ENCODE measurements at regions not wholly inside any gene's neighbourhood (a gene's known extent, or its start where the extent isn't known, plus 50 kb on each side); places are given as distances from the start of the nearest gene placed in this dataset.

- ATAC-seq (ENCODE audit: low read depth in 2 of 2): no peak
- Mint-ChIP-seq H3K9me3 (peaks cover 0 to 16% (median 9%) of the 10 kb centered on the region in 7 donors), H3K36me3 (peaks cover 5 to 8% of the 10 kb centered on the region in 2 donors)
These were observed 517.7 kb downstream of the DIRAS2 start for GRCh38 chr9:90124961-90125360.

GRCh38 chr9:90127923-90128322, 514.7 kb downstream of the DIRAS2 start:
- H3K36me3 Mint-ChIP-seq: peaks cover 5 to 8% of the 10 kb centered on the region in 2 donors
- no peak overlapping the region for H3K4me3 Mint-ChIP-seq
- H3K27me3 Mint-ChIP-seq: peaks cover 27 to 39% (median 36%) of the 10 kb centered on the region in 3 donors
- DNase-seq (no peak), ATAC-seq (ENCODE audit: low read depth in 2 of 2) (no peak)
- H3K27ac Mint-ChIP-seq: no peak overlapping the region
- no peaks in the 10 kb centered on the region for H3K4me1 Mint-ChIP-seq
- H3K9me3 Mint-ChIP-seq: peaks cover 0 to 16% (median 9%) of the 10 kb centered on the region in 7 donors

More at GRCh38 chr9:90124961-90125360, 517.7 kb downstream of the DIRAS2 start:
- H3K4me1 Mint-ChIP-seq: no peaks in the 10 kb centered on the region
- no peak overlapping the region for H3K27ac Mint-ChIP-seq
- DNase-seq: no peak
- H3K4me3 Mint-ChIP-seq: no peak overlapping the region
- peaks cover 26 to 36% (median 29%) of the 10 kb centered on the region in 3 donors for H3K27me3 Mint-ChIP-seq

DNA sequence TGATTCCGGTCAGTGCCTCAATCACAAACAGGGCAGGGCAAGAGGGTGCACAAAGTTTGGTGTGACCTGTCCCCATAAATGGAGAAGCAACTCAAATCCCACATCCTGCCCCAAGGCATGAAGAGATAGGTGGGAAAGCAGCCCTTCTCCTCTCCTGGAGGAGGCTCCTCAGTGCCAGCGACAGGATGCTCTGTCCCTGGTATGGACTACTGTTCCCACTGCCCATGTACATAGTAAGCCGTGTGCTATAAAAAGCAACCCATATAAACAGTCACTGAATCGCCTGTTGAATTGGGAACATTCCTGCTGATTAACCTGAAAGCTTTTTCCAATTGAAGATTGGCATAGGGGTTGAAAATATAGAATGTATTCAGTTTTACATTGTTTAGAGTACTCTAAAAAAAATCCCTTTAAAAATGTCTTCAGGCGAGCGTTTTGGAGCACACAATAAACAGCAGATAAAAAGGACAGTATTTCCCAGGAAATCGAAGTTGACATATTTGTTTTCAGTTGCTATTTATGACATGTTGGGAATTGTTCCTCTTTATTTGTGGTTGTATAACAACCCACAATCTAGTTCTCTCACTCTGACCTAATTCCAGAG, 513.9 kb downstream of the DIRAS2 start:
- Mint-ChIP-seq H3K36me3 (peaks cover 5 to 8% of the 10 kb centered on the region in 2 donors), H3K9me3 (peaks cover 0 to 9% (median 6%) of the 10 kb centered on the region in 7 donors), H3K4me3 (no peak overlapping the region), H3K27me3 (peaks cover 24 to 39% (median 36%) of the 10 kb centered on the region in 3 donors), H3K27ac (no peak overlapping the region), H3K4me1 (no peaks in the 10 kb centered on the region)
- DNase-seq (no peak), ATAC-seq (ENCODE audit: low read depth in 2 of 2) (no peak)

GRCh38 chr9:90129446-90129845, 513.2 kb downstream of the DIRAS2 start:
- ATAC-seq (ENCODE audit: low read depth in 2 of 2) (no peak), DNase-seq (no peak)
- Mint-ChIP-seq H3K36me3 (peaks cover 2 to 4% of the 10 kb centered on the region in 2 donors), H3K27ac (no peak overlapping the region), H3K27me3 (peaks cover 24 to 39% (median 31%) of the 10 kb centered on the region in 3 donors), H3K4me3 (no peak overlapping the region), H3K4me1 (no peaks in the 10 kb centered on the region), H3K9me3 (peaks cover 0 to 6% (median 2%) of the 10 kb centered on the region in 7 donors)

GRCh38 chr9:90131568-90131967, 511.1 kb downstream of the DIRAS2 start:
- Mint-ChIP-seq H3K27ac (no peak overlapping the region), H3K4me3 (no peak overlapping the region), H3K27me3 (peaks cover 17 to 31% (median 24%) of the 10 kb centered on the region in 3 donors), H3K36me3 (no peaks in the 10 kb centered on the region), H3K9me3 (peaks cover 0 to 6% (median 0%) of the 10 kb centered on the region in 7 donors), H3K4me1 (no peaks in the 10 kb centered on the region)
- DNase-seq (no peak), ATAC-seq (ENCODE audit: low read depth in 2 of 2) (no peak)

DNA sequence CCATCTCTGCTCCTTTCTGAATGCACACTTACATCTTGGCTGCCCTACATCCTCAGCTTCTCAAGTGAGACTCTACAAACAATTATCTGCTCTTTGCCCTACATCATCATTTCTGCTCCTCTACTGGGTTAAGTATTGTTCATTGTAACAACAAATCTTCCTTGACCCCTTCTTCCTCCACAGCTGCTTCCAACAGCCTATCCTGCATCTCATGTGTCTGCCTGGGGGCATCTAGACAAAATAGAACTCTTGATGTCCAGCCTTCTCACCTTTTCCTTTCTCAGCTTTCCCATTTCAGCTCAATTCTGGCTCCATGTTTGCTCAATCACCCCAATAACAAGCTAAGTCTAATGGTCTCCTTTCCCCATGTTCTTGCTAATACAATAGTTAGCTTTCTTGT, 509.8 kb downstream of the DIRAS2 start:
- DNase-seq (no peak), ATAC-seq (ENCODE audit: low read depth in 2 of 2) (no peak)
- no peak overlapping the region for H3K27ac Mint-ChIP-seq
- H3K9me3 Mint-ChIP-seq: peaks cover 0 to 6% (median 0%) of the 10 kb centered on the region in 7 donors
- H3K4me3 Mint-ChIP-seq: no peak overlapping the region
- H3K27me3 Mint-ChIP-seq: peaks cover 5 to 26% (median 20%) of the 10 kb centered on the region in 3 donors
- H3K4me1 Mint-ChIP-seq: no peaks in the 10 kb centered on the region
- no peaks in the 10 kb centered on the region for H3K36me3 Mint-ChIP-seq

GRCh38 chr9:90137801-90138200, 504.8 kb downstream of the DIRAS2 start:
- Mint-ChIP-seq H3K27me3 (peaks cover 5 to 15% (median 13%) of the 10 kb centered on the region in 3 donors), H3K4me3 (no peak overlapping the region), H3K4me1 (peaks cover 4 to 6% (median 6%) of the 10 kb centered on the region in 3 donors), H3K9me3 (no peaks in the 10 kb centered on the region), H3K36me3 (no peaks in the 10 kb centered on the region), H3K27ac (peak overlapping the region in 1 of 6 donors; percentile 65)
- ATAC-seq (ENCODE audit: low read depth in 2 of 2): no peak
- no peak for DNase-seq

GRCh38 chr9:90140131-90140818, 502.3 kb downstream of the DIRAS2 start:
- H3K4me3 Mint-ChIP-seq: no peak overlapping the region
- DNase-seq (no peak), ATAC-seq (ENCODE audit: low read depth in 2 of 2) (no peak)
- peaks cover 5 to 15% (median 13%) of the 10 kb centered on the region in 3 donors for H3K27me3 Mint-ChIP-seq
- peaks cover 0 to under 1% (median 0%) of the 10 kb centered on the region in 7 donors for H3K9me3 Mint-ChIP-seq
- H3K36me3 Mint-ChIP-seq: no peaks in the 10 kb centered on the region
- peaks cover 5 to 7% (median 7%) of the 10 kb centered on the region in 3 donors for H3K4me1 Mint-ChIP-seq
- no peak overlapping the region for H3K27ac Mint-ChIP-seq

DNA sequence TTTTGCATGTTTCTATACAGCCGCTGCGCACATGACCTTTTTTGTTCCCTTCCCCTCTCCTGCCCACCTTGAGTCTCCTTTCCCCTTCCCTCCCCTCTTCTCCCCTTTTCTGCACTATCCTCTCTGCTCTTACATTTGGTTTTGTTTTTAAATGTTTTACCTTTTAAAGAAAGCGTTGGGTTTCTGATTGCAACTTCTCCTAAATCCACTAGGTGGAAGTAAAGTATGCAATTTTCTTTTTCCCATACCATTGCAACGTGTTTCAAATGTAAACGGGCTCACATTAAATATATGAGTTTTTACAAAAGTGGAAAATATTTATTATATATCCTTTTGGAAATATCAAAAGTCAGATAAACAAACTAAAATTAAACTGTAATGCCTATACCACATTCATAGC, 500.9 kb downstream of the DIRAS2 start:
- Mint-ChIP-seq H3K27me3 (peaks cover 5 to 15% (median 13%) of the 10 kb centered on the region in 3 donors), H3K9me3 (peaks cover 0 to 7% (median 0%) of the 10 kb centered on the region in 7 donors), H3K4me1 (peaks cover 5 to 7% (median 7%) of the 10 kb centered on the region in 3 donors), H3K36me3 (no peaks in the 10 kb centered on the region), H3K4me3 (no peak overlapping the region), H3K27ac (no peak overlapping the region)
- DNase-seq (peak; percentile 23), ATAC-seq (ENCODE audit: low read depth in 2 of 2) (peak; percentile 37 to 53)

DNA sequence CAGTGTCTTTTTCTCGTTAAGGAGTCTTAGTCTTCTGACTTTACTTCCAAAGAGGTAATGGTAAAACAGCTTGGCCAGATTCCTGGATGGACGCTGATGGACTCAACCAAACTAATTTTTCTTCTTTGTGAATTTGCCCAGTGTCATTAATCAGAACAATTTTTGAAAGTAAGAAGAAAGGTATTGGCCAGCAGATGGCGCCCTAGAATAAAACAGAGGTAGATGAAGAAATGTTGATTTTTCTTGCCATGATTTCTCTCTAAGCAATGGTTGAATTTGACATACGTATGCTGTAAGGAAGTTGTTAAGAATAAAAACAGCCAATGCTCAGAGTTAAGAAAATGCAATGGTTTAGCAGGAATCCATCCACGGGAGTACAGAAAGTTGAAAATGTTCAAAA, 500.0 kb downstream of the DIRAS2 start:
- H3K4me1 Mint-ChIP-seq: peaks cover 5 to 7% (median 7%) of the 10 kb centered on the region in 3 donors
- H3K27ac Mint-ChIP-seq: no peak overlapping the region
- peak; percentile 56 for DNase-seq
- ATAC-seq (ENCODE audit: low read depth in 2 of 2): peak in 1 of 2 donors; percentile 32
- peaks cover 5 to 22% (median 13%) of the 10 kb centered on the region in 3 donors for H3K27me3 Mint-ChIP-seq
- no peak overlapping the region for H3K4me3 Mint-ChIP-seq
- H3K9me3 Mint-ChIP-seq: peaks cover 0 to 9% (median under 1%) of the 10 kb centered on the region in 7 donors
- H3K36me3 Mint-ChIP-seq: peaks cover 0 to 4% of the 10 kb centered on the region in 2 donors

- Mint-ChIP-seq H3K27ac (no peak overlapping the region), H3K9me3 (peaks cover 0 to 15% (median 4%) of the 10 kb centered on the region in 7 donors), H3K27me3 (peaks cover 5 to 10% (median 8%) of the 10 kb centered on the region in 3 donors), H3K4me3 (no peak overlapping the region), H3K36me3 (peaks cover 0 to 7% of the 10 kb centered on the region in 2 donors), H3K4me1 (peaks cover 4 to 5% (median 5%) of the 10 kb centered on the region in 3 donors)
- DNase-seq: no peak
- ATAC-seq (ENCODE audit: low read depth in 2 of 2): no peak
These were observed 495.2 kb downstream of the DIRAS2 start for GRCh38 chr9:90147426-90147825.

- Mint-ChIP-seq H3K9me3 (no peaks in the 10 kb centered on the region), H3K4me3 (no peak overlapping the region), H3K4me1 (no peaks in the 10 kb centered on the region), H3K27ac (no peak overlapping the region), H3K27me3 (no peaks in the 10 kb centered on the region), H3K36me3 (no peaks in the 10 kb centered on the region)
- no peak for DNase-seq
- ATAC-seq (ENCODE audit: low read depth in 2 of 2): no peak
These were observed 486.3 kb downstream of the DIRAS2 start for GRCh38 chr9:90156318-90156717.

DNA sequence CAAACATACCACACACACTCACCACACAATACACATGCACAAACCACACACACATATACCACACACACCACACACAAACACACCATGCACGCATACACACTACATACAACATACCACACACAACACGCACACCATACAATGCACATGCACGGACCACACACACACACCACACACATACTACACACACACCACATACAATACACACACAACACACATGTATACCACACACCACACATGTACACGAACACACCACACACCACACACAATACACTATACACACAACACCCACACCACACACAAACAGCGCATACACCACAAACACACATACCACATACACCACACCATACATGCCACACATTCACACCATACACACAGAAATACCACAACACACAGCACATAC, 480.3 kb downstream of the DIRAS2 start:
- no peak overlapping the region for H3K27ac Mint-ChIP-seq
- no peak for DNase-seq
- H3K9me3 Mint-ChIP-seq: no peaks in the 10 kb centered on the region
- no peak overlapping the region for H3K4me3 Mint-ChIP-seq
- H3K4me1 Mint-ChIP-seq: no peaks in the 10 kb centered on the region
- H3K27me3 Mint-ChIP-seq: no peaks in the 10 kb centered on the region
- ATAC-seq (ENCODE audit: low read depth in 2 of 2): no peak
- H3K36me3 Mint-ChIP-seq: no peaks in the 10 kb centered on the region

GRCh38 chr9:90162819-90163218, 479.8 kb downstream of the DIRAS2 start:
- ATAC-seq (ENCODE audit: low read depth in 2 of 2) (no peak), DNase-seq (no peak)
- Mint-ChIP-seq H3K9me3 (no peaks in the 10 kb centered on the region), H3K4me3 (peak overlapping the region in 1 of 8 donors; percentile 16), H3K27me3 (no peaks in the 10 kb centered on the region), H3K4me1 (no peaks in the 10 kb centered on the region), H3K36me3 (no peaks in the 10 kb centered on the region), H3K27ac (peak overlapping the region in 1 of 6 donors; percentile 3)
